Breast epithelium (tissue), 3 donors: ENCODE measurements at regions not wholly inside any gene's neighbourhood (a gene's known extent, or its start where the extent isn't known, plus 50 kb on each side); places are given as distances from the start of the nearest gene placed in this dataset.

ENCODE experiments used
- CTCF ChIP-seq, 3 donors: fragments of 450-650 bp; IDR thresholded peaks; one replicate each; pipeline ENCODE4 v1.5.1; 2016 to 2017; ENCODE audit warnings: antibody characterized with exemption in 3 of 3, mild to moderate bottlenecking in 3 of 3, moderate library complexity in 3 of 3
- POLR2A ChIP-seq: fragments of 450-650 bp; IDR thresholded peaks from one replicate; pipeline ENCODE4 v1.6.1; 2016; ENCODE audit warnings: antibody characterized with exemption, mild to moderate bottlenecking, moderate library complexity

GRCh38 chr21:33969581-33969980 is 54.0 kb upstream of the ATP5PO start:
- TF ChIP-seq CTCF (IDR thresholded peaks at IDR 0.05): no peak
- no peak for TF ChIP-seq POLR2A
